ENCODE measurements at regions not wholly inside any gene's neighbourhood (a gene's known extent, or its start where the extent isn't known, plus 50 kb on each side); places are given as distances from the start of the nearest gene placed in this dataset.

DNA sequence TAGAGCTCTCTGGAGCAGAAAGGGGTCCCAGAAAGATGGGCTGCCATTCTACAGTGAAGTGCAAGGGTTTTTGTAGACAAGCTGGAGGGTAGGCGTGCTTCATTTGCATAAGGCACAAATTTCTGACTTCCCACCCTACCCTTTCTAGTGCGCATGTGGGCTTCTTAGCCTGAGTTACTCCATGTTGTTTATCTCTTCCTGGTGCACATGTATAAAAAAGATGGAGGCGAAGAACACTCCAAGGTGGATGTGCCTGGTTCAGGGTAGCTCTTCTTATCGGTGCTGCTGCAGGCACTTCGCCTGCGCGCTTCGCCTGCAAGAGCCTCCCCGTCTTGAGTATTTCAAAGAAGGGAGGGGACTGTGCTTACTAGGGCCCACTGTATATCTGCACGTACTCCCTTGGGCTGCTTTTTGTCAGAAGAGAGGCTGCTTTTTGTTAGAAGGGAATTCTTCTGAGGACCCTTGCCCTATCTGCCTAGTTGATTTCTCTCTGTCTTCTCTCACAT lies 1047.3 kb upstream of the CNTN5 start (continued):
- TF ChIP-seq RNF2 (IDR thresholded peaks at IDR 0.05): no peak
- TF ChIP-seq, protein P1, sequence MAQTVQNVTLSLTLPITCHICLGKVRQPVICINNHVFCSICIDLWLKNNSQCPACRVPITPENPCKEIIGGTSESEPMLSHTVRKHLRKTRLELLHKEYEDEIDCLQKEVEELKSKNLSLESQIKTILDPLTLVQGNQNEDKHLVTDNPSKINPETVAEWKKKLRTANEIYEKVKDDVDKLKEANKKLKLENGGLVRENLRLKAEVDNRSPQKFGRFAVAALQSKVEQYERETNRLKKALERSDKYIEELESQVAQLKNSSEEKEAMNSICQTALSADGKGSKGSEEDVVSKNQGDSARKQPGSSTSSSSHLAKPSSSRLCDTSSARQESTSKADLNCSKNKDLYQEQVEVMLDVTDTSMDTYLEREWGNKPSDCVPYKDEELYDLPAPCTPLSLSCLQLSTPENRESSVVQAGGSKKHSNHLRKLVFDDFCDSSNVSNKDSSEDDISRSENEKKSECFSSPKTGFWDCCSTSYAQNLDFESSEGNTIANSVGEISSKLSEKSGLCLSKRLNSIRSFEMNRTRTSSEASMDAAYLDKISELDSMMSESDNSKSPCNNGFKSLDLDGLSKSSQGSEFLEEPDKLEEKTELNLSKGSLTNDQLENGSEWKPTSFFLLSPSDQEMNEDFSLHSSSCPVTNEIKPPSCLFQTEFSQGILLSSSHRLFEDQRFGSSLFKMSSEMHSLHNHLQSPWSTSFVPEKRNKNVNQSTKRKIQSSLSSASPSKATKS (CRISPR knock-in tag; IDR thresholded peaks at IDR 0.05): peak; percentile 91
- TF ChIP-seq, protein P2, sequence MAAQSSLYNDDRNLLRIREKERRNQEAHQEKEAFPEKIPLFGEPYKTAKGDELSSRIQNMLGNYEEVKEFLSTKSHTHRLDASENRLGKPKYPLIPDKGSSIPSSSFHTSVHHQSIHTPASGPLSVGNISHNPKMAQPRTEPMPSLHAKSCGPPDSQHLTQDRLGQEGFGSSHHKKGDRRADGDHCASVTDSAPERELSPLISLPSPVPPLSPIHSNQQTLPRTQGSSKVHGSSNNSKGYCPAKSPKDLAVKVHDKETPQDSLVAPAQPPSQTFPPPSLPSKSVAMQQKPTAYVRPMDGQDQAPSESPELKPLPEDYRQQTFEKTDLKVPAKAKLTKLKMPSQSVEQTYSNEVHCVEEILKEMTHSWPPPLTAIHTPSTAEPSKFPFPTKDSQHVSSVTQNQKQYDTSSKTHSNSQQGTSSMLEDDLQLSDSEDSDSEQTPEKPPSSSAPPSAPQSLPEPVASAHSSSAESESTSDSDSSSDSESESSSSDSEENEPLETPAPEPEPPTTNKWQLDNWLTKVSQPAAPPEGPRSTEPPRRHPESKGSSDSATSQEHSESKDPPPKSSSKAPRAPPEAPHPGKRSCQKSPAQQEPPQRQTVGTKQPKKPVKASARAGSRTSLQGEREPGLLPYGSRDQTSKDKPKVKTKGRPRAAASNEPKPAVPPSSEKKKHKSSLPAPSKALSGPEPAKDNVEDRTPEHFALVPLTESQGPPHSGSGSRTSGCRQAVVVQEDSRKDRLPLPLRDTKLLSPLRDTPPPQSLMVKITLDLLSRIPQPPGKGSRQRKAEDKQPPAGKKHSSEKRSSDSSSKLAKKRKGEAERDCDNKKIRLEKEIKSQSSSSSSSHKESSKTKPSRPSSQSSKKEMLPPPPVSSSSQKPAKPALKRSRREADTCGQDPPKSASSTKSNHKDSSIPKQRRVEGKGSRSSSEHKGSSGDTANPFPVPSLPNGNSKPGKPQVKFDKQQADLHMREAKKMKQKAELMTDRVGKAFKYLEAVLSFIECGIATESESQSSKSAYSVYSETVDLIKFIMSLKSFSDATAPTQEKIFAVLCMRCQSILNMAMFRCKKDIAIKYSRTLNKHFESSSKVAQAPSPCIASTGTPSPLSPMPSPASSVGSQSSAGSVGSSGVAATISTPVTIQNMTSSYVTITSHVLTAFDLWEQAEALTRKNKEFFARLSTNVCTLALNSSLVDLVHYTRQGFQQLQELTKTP (IDR thresholded peaks at IDR 0.05; ENCODE audit: low read depth in 1 of 2, partially characterized antibody in 2 of 2): peak in 1 of 2 experiments; percentile 64
- TF ChIP-seq, protein P3, sequence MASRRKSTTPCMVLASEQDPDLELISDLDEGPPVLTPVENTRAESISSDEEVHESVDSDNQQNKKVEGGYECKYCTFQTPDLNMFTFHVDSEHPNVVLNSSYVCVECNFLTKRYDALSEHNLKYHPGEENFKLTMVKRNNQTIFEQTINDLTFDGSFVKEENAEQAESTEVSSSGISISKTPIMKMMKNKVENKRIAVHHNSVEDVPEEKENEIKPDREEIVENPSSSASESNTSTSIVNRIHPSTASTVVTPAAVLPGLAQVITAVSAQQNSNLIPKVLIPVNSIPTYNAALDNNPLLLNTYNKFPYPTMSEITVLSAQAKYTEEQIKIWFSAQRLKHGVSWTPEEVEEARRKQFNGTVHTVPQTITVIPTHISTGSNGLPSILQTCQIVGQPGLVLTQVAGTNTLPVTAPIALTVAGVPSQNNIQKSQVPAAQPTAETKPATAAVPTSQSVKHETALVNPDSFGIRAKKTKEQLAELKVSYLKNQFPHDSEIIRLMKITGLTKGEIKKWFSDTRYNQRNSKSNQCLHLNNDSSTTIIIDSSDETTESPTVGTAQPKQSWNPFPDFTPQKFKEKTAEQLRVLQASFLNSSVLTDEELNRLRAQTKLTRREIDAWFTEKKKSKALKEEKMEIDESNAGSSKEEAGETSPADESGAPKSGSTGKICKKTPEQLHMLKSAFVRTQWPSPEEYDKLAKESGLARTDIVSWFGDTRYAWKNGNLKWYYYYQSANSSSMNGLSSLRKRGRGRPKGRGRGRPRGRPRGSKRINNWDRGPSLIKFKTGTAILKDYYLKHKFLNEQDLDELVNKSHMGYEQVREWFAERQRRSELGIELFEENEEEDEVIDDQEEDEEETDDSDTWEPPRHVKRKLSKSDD (conservative IDR thresholded peaks at IDR 0.05; ENCODE audit: low read length): no peak; the same call in 1 of the 2 replicates
- TF ChIP-seq, protein P4, sequence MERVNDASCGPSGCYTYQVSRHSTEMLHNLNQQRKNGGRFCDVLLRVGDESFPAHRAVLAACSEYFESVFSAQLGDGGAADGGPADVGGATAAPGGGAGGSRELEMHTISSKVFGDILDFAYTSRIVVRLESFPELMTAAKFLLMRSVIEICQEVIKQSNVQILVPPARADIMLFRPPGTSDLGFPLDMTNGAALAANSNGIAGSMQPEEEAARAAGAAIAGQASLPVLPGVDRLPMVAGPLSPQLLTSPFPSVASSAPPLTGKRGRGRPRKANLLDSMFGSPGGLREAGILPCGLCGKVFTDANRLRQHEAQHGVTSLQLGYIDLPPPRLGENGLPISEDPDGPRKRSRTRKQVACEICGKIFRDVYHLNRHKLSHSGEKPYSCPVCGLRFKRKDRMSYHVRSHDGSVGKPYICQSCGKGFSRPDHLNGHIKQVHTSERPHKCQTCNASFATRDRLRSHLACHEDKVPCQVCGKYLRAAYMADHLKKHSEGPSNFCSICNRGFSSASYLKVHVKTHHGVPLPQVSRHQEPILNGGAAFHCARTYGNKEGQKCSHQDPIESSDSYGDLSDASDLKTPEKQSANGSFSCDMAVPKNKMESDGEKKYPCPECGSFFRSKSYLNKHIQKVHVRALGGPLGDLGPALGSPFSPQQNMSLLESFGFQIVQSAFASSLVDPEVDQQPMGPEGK (CRISPR knock-in tag; IDR thresholded peaks at IDR 0.05; ENCODE audit: borderline replicate concordance): peak; percentile 96
- TF ChIP-seq ZKSCAN8 (CRISPR knock-in tag; IDR thresholded peaks at IDR 0.05): peak; percentile 98

Data from K562 (cell line).